ENCODE measurements at regions not wholly inside any gene's neighbourhood (a gene's known extent, or its start where the extent isn't known, plus 50 kb on each side); places are given as distances from the start of the nearest gene placed in this dataset.

GRCh38 chr13:69618393-69618792 is 489.2 kb upstream of the ATXN8OS start:
- H4K91ac ChIP-seq (replicated peaks; ENCODE audit: insufficient read length, low read length): no peak overlapping the region
- H3K36me3 ChIP-seq (ENCODE audit: control insufficient read depth in 2 of 4, insufficient read depth in 4 of 4, low read length in 3 of 4): peaks cover 0 to 7% (median under 1%) of the 10 kb centered on the region in 4 experiments; a peak in 2 of 8 replicates
- no peaks in the 10 kb centered on the region for H3K27me3 ChIP-seq (replicated peaks in 1 of 4; ENCODE audit: control insufficient read depth in 3 of 4, extremely low read depth in 1 of 4, insufficient read depth in 3 of 4, low read length in 3 of 4)
- 94% methylated on average over 4 of the region's 4 CpGs; no CpG with 5 or more reads in 1 of the 2 experiments for WGBS, 2 experiments (ENCODE audit: extremely low coverage in 1 of 2, insufficient coverage in 1 of 2, insufficient read length in 1 of 2, insufficient replicate concordance in 2 of 2, low coverage in 1 of 2, low lambda C conversion rate in 2 of 2, missing lambda C conversion rate in 1 of 2)
- peaks cover 3 to 5% of the 10 kb centered on the region in 2 experiments for H3K9me3 ChIP-seq (ENCODE audit: insufficient read depth in 2 of 2, low read depth in 1 of 2, low read length in 1 of 2)
- no peaks in the 10 kb centered on the region for H3K23me2 ChIP-seq (ENCODE audit: low read depth, low read length)
- H2BK120ac ChIP-seq (replicated peaks; ENCODE audit: low read depth, low read length): no peak overlapping the region
- no peak overlapping the region for H3K18ac ChIP-seq (ENCODE audit: extremely low read depth, low read length)
- no peak for DNase-seq (ENCODE audit: low read depth in 1 of 2, low spot score in 2 of 2)
- no peak for FAIRE-seq
- no peak overlapping the region for H3K4me3 ChIP-seq (ENCODE audit: extremely low read depth in 1 of 4, insufficient read depth in 2 of 4, low read depth in 3 of 4, low read length in 4 of 4)
- CTCF ChIA-PET (ENCODE audit: partially characterized antibody): interaction anchor here (1.6 kb wide), 1 partner anchor 12 kb away, joined by 3 read pairs; no protein-coding TSS in a partner anchor
- H3K56ac ChIP-seq (replicated peaks; ENCODE audit: insufficient read length, low read depth, low read length): no peak overlapping the region
- no peak overlapping the region for H3K9ac ChIP-seq (replicated peaks in 1 of 4; ENCODE audit: extremely low read depth in 1 of 4, low read depth in 3 of 4, low read length in 3 of 4)
- H3K79me1 ChIP-seq (ENCODE audit: low read depth, low read length): no peaks in the 10 kb centered on the region
- H3K23ac ChIP-seq (ENCODE audit: insufficient read length): no peak overlapping the region
- no peak overlapping the region for H3K27ac ChIP-seq (ENCODE audit: low read depth, low read length)
- no peak overlapping the region for H2BK15ac ChIP-seq (ENCODE audit: low read length)
- H3K4ac ChIP-seq (replicated peaks; ENCODE audit: insufficient read length, low read depth, low read length): no peak overlapping the region
- POLR2A ChIA-PET (ENCODE audit: partially characterized antibody): no interaction called here
- no peak overlapping the region for H4K5ac ChIP-seq (ENCODE audit: insufficient read length, low read depth, low read length)
- H3K4me2 ChIP-seq (ENCODE audit: insufficient read depth in 1 of 2, low read depth in 2 of 2, low read length in 2 of 2): no peak overlapping the region
- H3K79me2 ChIP-seq (ENCODE audit: control insufficient read depth in 1 of 2, insufficient read depth in 2 of 2, low read length in 2 of 2): no peaks in the 10 kb centered on the region
- no peak overlapping the region for H2BK5ac ChIP-seq (ENCODE audit: low read depth, low read length)
- H2AFZ ChIP-seq (ENCODE audit: low read length): no peak overlapping the region
- peaks cover 0 to 4% (median 0%) of the 10 kb centered on the region in 4 experiments; a peak in 1 of 7 replicates for H3K4me1 ChIP-seq (replicated peaks in 1 of 4; ENCODE audit: control insufficient read depth in 3 of 4, insufficient read depth in 4 of 4, low read length in 3 of 4)
- H2BK20ac ChIP-seq (ENCODE audit: low read length): no peak overlapping the region
- no peak overlapping the region for H2AK5ac ChIP-seq (ENCODE audit: low read depth, low read length)
- no peak overlapping the region for H3K14ac ChIP-seq (ENCODE audit: insufficient read length)
- no peak overlapping the region for H4K8ac ChIP-seq (ENCODE audit: extremely low read depth, insufficient read depth, low read length)
- no peak overlapping the region for H2BK12ac ChIP-seq (ENCODE audit: low read depth, low read length)
- H4K20me1 ChIP-seq (replicated peaks in 1 of 2; ENCODE audit: control insufficient read depth in 1 of 2, insufficient read depth in 2 of 2, low read length in 2 of 2): no peaks in the 10 kb centered on the region
- TF ChIP-seq KDM5A (IDR thresholded peaks at IDR 0.05; ENCODE audit: low read length): no peak
- TF ChIP-seq MAX (IDR thresholded peaks at IDR 0.05): no peak
- no peak for TF ChIP-seq TBP (IDR thresholded peaks at IDR 0.05; ENCODE audit: low read depth, low read length)
- no peak for TF ChIP-seq POU5F1 (IDR thresholded peaks at IDR 0.05; ENCODE audit: low read depth, low read length)
- TF ChIP-seq HDAC6 (IDR thresholded peaks at IDR 0.05; ENCODE audit: low read depth, low read length): no peak
- TF ChIP-seq CREB1 (IDR thresholded peaks at IDR 0.05): no peak
- TF ChIP-seq JUN (IDR thresholded peaks at IDR 0.05; ENCODE audit: low read depth, low read length): no peak
- TF ChIP-seq, protein P1, sequence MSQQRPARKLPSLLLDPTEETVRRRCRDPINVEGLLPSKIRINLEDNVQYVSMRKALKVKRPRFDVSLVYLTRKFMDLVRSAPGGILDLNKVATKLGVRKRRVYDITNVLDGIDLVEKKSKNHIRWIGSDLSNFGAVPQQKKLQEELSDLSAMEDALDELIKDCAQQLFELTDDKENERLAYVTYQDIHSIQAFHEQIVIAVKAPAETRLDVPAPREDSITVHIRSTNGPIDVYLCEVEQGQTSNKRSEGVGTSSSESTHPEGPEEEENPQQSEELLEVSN (IDR thresholded peaks at IDR 0.05): no peak
- TF ChIP-seq EP300 (IDR thresholded peaks at IDR 0.05; ENCODE audit: borderline replicate concordance in 1 of 2, low read depth in 2 of 2, low read length in 2 of 2): no peak
- no peak for TF ChIP-seq CHD2 (IDR thresholded peaks at IDR 0.05; ENCODE audit: low read length)
- TF ChIP-seq SP2 (IDR thresholded peaks at IDR 0.05; ENCODE audit: low read length): no peak
- no peak for TF ChIP-seq SUZ12 (IDR thresholded peaks at IDR 0.05; ENCODE audit: low read length)
- TF ChIP-seq SAP30 (IDR thresholded peaks at IDR 0.05; ENCODE audit: insufficient read depth, insufficient replicate concordance, low read length): no peak
- no peak for TF ChIP-seq KDM4A (IDR thresholded peaks at IDR 0.05; ENCODE audit: low read depth, low read length, severe bottlenecking)

Measured in H1 (cell line).